ENCODE measurements at regions not wholly inside any gene's neighbourhood (a gene's known extent, or its start where the extent isn't known, plus 50 kb on each side); places are given as distances from the start of the nearest gene placed in this dataset.

- no peak for TF ChIP-seq POLR2AphosphoS5 (IDR thresholded peaks at IDR 0.05; ENCODE audit: borderline replicate concordance, low read depth, low read length)
- TF ChIP-seq EZH2 (IDR thresholded peaks at IDR 0.05): no peak
- no peak for TF ChIP-seq FOXP2 (optimal IDR thresholded peaks at IDR 0.05; ENCODE audit: control extremely low read depth, extremely low read length, insufficient read depth)
Measured at GRCh38 chr7:138208864-138209263, 132.6 kb downstream of the AKR1D1 start.
